Peyer's patch (tissue), 4 donors: ENCODE measurements at regions not wholly inside any gene's neighbourhood (a gene's known extent, or its start where the extent isn't known, plus 50 kb on each side); places are given as distances from the start of the nearest gene placed in this dataset.

Source experiments
- POLR2A ChIP-seq, 2 donors: fragments of 450-650 bp; IDR thresholded peaks; one replicate each; pipeline ENCODE4 v1.5.1; 2017; ENCODE audit warnings: antibody characterized with exemption in 2 of 2, mild to moderate bottlenecking in 2 of 2, moderate library complexity in 2 of 2
- TF ChIP-seq, protein P1 (sequence below), 6 experiments: fragments of 450-650 bp in 4 of 6; fragments of 200-600 bp in 2 of 6; sonication (generic) in 1 of 6; IDR thresholded peaks; one replicate each; pipeline ENCODE4 v1.5.1; 2017 to 2019; ENCODE audit warnings: antibody characterized with exemption in 6 of 6, mild to moderate bottlenecking in 3 of 6, moderate library complexity in 1 of 6

DNA sequence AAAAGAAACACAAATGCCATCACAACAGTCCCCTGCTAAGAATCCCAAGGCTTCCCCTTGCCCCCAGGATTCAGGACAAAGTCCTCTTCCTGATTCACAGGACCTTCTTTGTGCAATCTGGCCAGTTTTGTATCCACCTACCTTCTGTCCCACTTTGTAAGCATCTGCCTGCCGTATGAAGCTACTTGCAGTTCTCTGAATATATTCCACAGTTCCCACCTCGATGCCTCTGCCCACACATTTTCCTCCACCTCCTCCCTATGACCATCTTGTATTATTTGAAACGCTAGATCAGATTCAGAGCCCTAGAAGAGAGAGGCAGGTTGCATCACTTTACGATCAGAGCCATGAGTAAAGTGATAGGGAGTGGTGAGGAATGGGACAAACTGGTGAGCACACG, 159.2 kb upstream of the XYLT1 start:
- no peak for TF ChIP-seq POLR2A (IDR thresholded peaks at IDR 0.05)
- TF ChIP-seq, protein P1, sequence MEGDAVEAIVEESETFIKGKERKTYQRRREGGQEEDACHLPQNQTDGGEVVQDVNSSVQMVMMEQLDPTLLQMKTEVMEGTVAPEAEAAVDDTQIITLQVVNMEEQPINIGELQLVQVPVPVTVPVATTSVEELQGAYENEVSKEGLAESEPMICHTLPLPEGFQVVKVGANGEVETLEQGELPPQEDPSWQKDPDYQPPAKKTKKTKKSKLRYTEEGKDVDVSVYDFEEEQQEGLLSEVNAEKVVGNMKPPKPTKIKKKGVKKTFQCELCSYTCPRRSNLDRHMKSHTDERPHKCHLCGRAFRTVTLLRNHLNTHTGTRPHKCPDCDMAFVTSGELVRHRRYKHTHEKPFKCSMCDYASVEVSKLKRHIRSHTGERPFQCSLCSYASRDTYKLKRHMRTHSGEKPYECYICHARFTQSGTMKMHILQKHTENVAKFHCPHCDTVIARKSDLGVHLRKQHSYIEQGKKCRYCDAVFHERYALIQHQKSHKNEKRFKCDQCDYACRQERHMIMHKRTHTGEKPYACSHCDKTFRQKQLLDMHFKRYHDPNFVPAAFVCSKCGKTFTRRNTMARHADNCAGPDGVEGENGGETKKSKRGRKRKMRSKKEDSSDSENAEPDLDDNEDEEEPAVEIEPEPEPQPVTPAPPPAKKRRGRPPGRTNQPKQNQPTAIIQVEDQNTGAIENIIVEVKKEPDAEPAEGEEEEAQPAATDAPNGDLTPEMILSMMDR (IDR thresholded peaks at IDR 0.05), result no peak
